OCI-LY3 (cell line): ENCODE measurements at regions not wholly inside any gene's neighbourhood (a gene's known extent, or its start where the extent isn't known, plus 50 kb on each side); places are given as distances from the start of the nearest gene placed in this dataset.

Experiments used
- H2AFZ ChIP-seq: fragments of 200-600, 300-600 bp; shearing (Covaris generic); 2 replicates; pipeline ENCODE4 v1.6.0; 2014; ENCODE audit warnings: antibody characterized with exemption, low read depth, low read length
- H3K27ac ChIP-seq: fragments of 200-600, 300-600 bp; sonication (generic); 2 replicates; pipeline ENCODE4 v1.5.1; 2014; ENCODE audit warnings: mild to moderate bottlenecking, low read length, moderate library complexity, mixed read lengths
- H3K27me3 ChIP-seq: fragments of 200-600, 300-600 bp; sonication (generic); 2 replicates; pipeline ENCODE4 v1.6.1; 2014; ENCODE audit warnings: low read depth, low read length, mixed read lengths
- H3K36me3 ChIP-seq: fragments of 200-600, 300-600 bp; sonication (generic); replicated peaks from 2 replicates; pipeline ENCODE3; 2014; ENCODE audit warnings: low read depth, low read length, mixed read lengths
- H3K4me1 ChIP-seq: fragments of 300-600, 200-600 bp; sonication (generic); 2 replicates; pipeline ENCODE4 v1.6.1; 2014; ENCODE audit warnings: low read length, mixed read lengths
- H3K4me2 ChIP-seq: fragments of 200-600, 300-600 bp; sonication (generic); 2 replicates; pipeline ENCODE4 v1.6.1; 2014; ENCODE audit warnings: low read length, mixed read lengths
- H3K4me3 ChIP-seq: fragments of 300-600, 200-600 bp; sonication (generic); 2 replicates; pipeline ENCODE4 v1.5.1; 2014; ENCODE audit warnings: antibody characterized with exemption, mild to moderate bottlenecking, low read length, moderate library complexity
- H3K79me2 ChIP-seq: fragments of 300-600, 200-600 bp; shearing (Covaris generic); 2 replicates; pipeline ENCODE4 v1.6.1; 2014; ENCODE audit warnings: mild to moderate bottlenecking, low read length, mixed read lengths
- H3K9ac ChIP-seq: fragments of 300-600, 200-600 bp; shearing (Covaris generic); 2 replicates; pipeline ENCODE4 v1.6.0; 2014; ENCODE audit warnings: mild to moderate bottlenecking, low read length, moderate library complexity
- H3K9me3 ChIP-seq: fragments of 200-600, 300-600 bp; shearing (Covaris generic); 2 replicates; pipeline ENCODE4 v1.6.1; 2014; ENCODE audit warnings: low read length, mixed read lengths; ENCODE audit not compliant: insufficient read depth
- H4K20me1 ChIP-seq: fragments of 200-600, 300-600 bp; sonication (generic); 2 replicates; pipeline ENCODE4 v1.6.1; 2016; ENCODE audit warnings: low read length, mixed read lengths; ENCODE audit not compliant: insufficient read depth
- CTCF ChIP-seq: fragments of 200-600, 300-600 bp; sonication (generic); IDR thresholded peaks from 2 replicates; pipeline ENCODE4 v1.5.1; 2014; ENCODE audit warnings: antibody characterized with exemption, low read length, low read depth
- EZH2phosphoT487 ChIP-seq: fragments of 200-600 bp; shearing (Covaris generic); IDR thresholded peaks from 2 replicates; pipeline ENCODE4 v1.6.1; 2018; ENCODE audit warnings: antibody characterized with exemption, mixed run types, low read depth

GRCh38 chrX:36480441-36480990 is 527.6 kb upstream of the FAM47C start:
- Histone ChIP-seq H3K36me3 (no peaks in the 10 kb centered on the region), H4K20me1 (no peaks in the 10 kb centered on the region), H3K4me1 (no peaks in the 10 kb centered on the region), H3K4me3 (no peak overlapping the region), H2AFZ (no peak overlapping the region), H3K79me2 (no peaks in the 10 kb centered on the region), H3K27ac (no peak overlapping the region), H3K4me2 (no peak overlapping the region), H3K27me3 (no peaks in the 10 kb centered on the region), H3K9ac (no peak overlapping the region), H3K9me3 (no peaks in the 10 kb centered on the region)
- no peak for TF ChIP-seq CTCF
- TF ChIP-seq EZH2phosphoT487 = no peak

GRCh38 chrX:36501169-36501702 is 506.9 kb upstream of the FAM47C start:
- TF ChIP-seq EZH2phosphoT487 (no peak), CTCF (no peak)
- Histone ChIP-seq H3K79me2 (no peaks in the 10 kb centered on the region), H3K4me2 (no peak overlapping the region), H3K27ac (no peak overlapping the region), H3K27me3 (no peaks in the 10 kb centered on the region), H3K36me3 (no peaks in the 10 kb centered on the region), H4K20me1 (no peaks in the 10 kb centered on the region), H3K4me3 (no peak overlapping the region), H3K4me1 (no peaks in the 10 kb centered on the region), H2AFZ (no peak overlapping the region), H3K9ac (no peak overlapping the region), H3K9me3 (no peaks in the 10 kb centered on the region)

- Histone ChIP-seq H3K79me2 (no peaks in the 10 kb centered on the region), H3K27ac (no peak overlapping the region), H3K9ac (no peak overlapping the region), H3K4me1 (no peaks in the 10 kb centered on the region), H3K4me2 (no peak overlapping the region), H3K9me3 (0 out of 2 replicates have a peak, but pooled peaks cover 5% of the 10 kb centered on the region), H4K20me1 (no peaks in the 10 kb centered on the region), H3K4me3 (no peak overlapping the region), H3K27me3 (no peaks in the 10 kb centered on the region), H3K36me3 (no peaks in the 10 kb centered on the region), H2AFZ (no peak overlapping the region)
- no peak for TF ChIP-seq CTCF
- no peak for TF ChIP-seq EZH2phosphoT487
These were observed 503.5 kb upstream of the FAM47C start for GRCh38 chrX:36504625-36505024.

GRCh38 chrX:36508042-36508441 is 500.1 kb upstream of the FAM47C start:
- H3K4me3 ChIP-seq = no peak overlapping the region
- H3K79me2 ChIP-seq = no peaks in the 10 kb centered on the region
- TF ChIP-seq EZH2phosphoT487 = no peak
- TF ChIP-seq CTCF = no peak
- no peak overlapping the region for H3K27ac ChIP-seq
- H3K36me3 ChIP-seq = no peaks in the 10 kb centered on the region
- H4K20me1 ChIP-seq = no peaks in the 10 kb centered on the region
- no peak overlapping the region for H3K4me2 ChIP-seq
- H3K27me3 ChIP-seq = no peaks in the 10 kb centered on the region
- H3K9ac ChIP-seq = no peak overlapping the region
- H2AFZ ChIP-seq = no peak overlapping the region
- H3K9me3 ChIP-seq = 0 out of 2 replicates have a peak, but pooled peaks cover 5% of the 10 kb centered on the region
- H3K4me1 ChIP-seq = no peaks in the 10 kb centered on the region
